GM12873 (cell line): ENCODE measurements at regions not wholly inside any gene's neighbourhood (a gene's known extent, or its start where the extent isn't known, plus 50 kb on each side); places are given as distances from the start of the nearest gene placed in this dataset.

Source experiments
- CTCF ChIP-seq: IDR thresholded peaks from 2 replicates; pipeline ENCODE4 v1.5.1; 2012; ENCODE audit warnings: low read depth, mild to moderate bottlenecking, moderate library complexity, low read length, control low read depth; ENCODE audit not compliant: insufficient read depth; ENCODE audit errors: missing control alignments

GRCh38 chr13:60327511-60327910, 69.5 kb upstream of the TDRD3 start:
- no peak for TF ChIP-seq CTCF

GRCh38 chr13:60328073-60328472, 68.9 kb upstream of the TDRD3 start:
- TF ChIP-seq CTCF, result no peak

GRCh38 chr13:60329221-60329923, 67.6 kb upstream of the TDRD3 start:
- peak; percentile 59 for TF ChIP-seq CTCF

GRCh38 chr13:60331249-60332012, 65.6 kb upstream of the TDRD3 start:
- TF ChIP-seq CTCF, result no peak

GRCh38 chr13:60332682-60333081, 64.3 kb upstream of the TDRD3 start:
- no peak for TF ChIP-seq CTCF

- TF ChIP-seq CTCF, result no peak
These were observed 62.7 kb upstream of the TDRD3 start for GRCh38 chr13:60334310-60334709.

GRCh38 chr13:60335531-60335930, 61.5 kb upstream of the TDRD3 start:
- TF ChIP-seq CTCF, result peak; percentile 27
